PC-3 (cell line): ENCODE measurements at regions not wholly inside any gene's neighbourhood (a gene's known extent, or its start where the extent isn't known, plus 50 kb on each side); places are given as distances from the start of the nearest gene placed in this dataset.

ENCODE experiments used
- ATAC-seq: fragments of 200-7000 bp; cut with Tn5 transposase; 2 replicates; pipeline ENCODE4 v1.9.1; 2020; ENCODE audit warnings: mild to moderate bottlenecking, moderate library complexity
- BruUV-seq: library from RNA; stranded (reverse); fragments of 400-500 nt; replicated peaks from 2 replicates; lab custom pipeline; 2021; lab: Mats Ljungman, UMichigan
- CTCF ChIA-PET: fragments of 300-600 bp; sonication (Branson Sonifier 250); formaldehyde crosslinking; loops from one replicate; lab custom pipeline; 2022; ENCODE audit warnings: antibody characterized with exemption; lab: Charles Lee
- POLR2A ChIA-PET: fragments of 300-600 bp; sonication (Branson Sonifier 250); formaldehyde crosslinking; loops from one replicate; lab custom pipeline; 2022; ENCODE audit warnings: antibody characterized with exemption; ENCODE audit not compliant: unreplicated experiment; lab: Charles Lee
- DNase-seq: peaks from one replicate; pipeline ENCODE4 v3.0.0-alpha.2; 2015
- H2AFZ ChIP-seq: fragments of 300-600 bp; sonication (generic); 2 replicates; pipeline ENCODE4 v1.6.0; 2016; ENCODE audit warnings: antibody characterized with exemption, low read length
- H3F3A ChIP-seq: fragments of 300-600 bp; sonication (generic); one replicate; pipeline ENCODE4 v1.6.0; 2017; ENCODE audit warnings: antibody characterized with exemption, low read length, control low read depth, mild to moderate bottlenecking; ENCODE audit not compliant: unreplicated experiment
- H3K27ac ChIP-seq: fragments of 300-600 bp; sonication (generic); 2 replicates; pipeline ENCODE4 v1.5.1; 2016; ENCODE audit warnings: mild to moderate bottlenecking, low read length
- H3K27me3 ChIP-seq: fragments of 300-600 bp; sonication (generic); 2 replicates; pipeline ENCODE4 v1.6.1; 2016; ENCODE audit warnings: low read length, mixed read lengths
- H3K36me3 ChIP-seq: fragments of 300-600 bp; sonication (generic); 2 replicates; pipeline ENCODE4 v1.6.1; 2016; ENCODE audit warnings: low read depth, mixed run types, low read length, mixed read lengths
- H3K4me1 ChIP-seq: fragments of 300-600 bp; sonication (generic); 2 replicates; pipeline ENCODE4 v1.5.1; 2016; ENCODE audit warnings: low read length; ENCODE audit not compliant: insufficient read depth
- H3K4me2 ChIP-seq: fragments of 300-600 bp; sonication (generic); 2 replicates; pipeline ENCODE4 v1.6.0; 2016; ENCODE audit warnings: low read length
- H3K4me3 ChIP-seq: fragments of 300-600 bp; sonication (generic); 2 replicates; pipeline ENCODE4 v1.5.1; 2016; ENCODE audit warnings: mild to moderate bottlenecking, low read length, mixed read lengths
- H3K79me2 ChIP-seq: fragments of 300-600 bp; sonication (generic); 2 replicates; pipeline ENCODE4 v1.6.1; 2017; ENCODE audit warnings: low read length, mixed read lengths
- H3K9ac ChIP-seq: fragments of 300-600 bp; sonication (generic); 2 replicates; pipeline ENCODE4 v1.6.0; 2016; ENCODE audit warnings: mild to moderate bottlenecking, low read length
- H3K9me2 ChIP-seq: fragments of 300-600 bp; sonication (generic); replicated peaks from 2 replicates; pipeline ENCODE4 v1.6.1; 2016; ENCODE audit warnings: mixed run types, low read length, mixed read lengths
- H3K9me3 ChIP-seq: fragments of 300-600 bp; sonication (generic); 2 replicates; pipeline ENCODE4 v1.6.1; 2016; ENCODE audit warnings: low read length, mixed read lengths
- H4K20me1 ChIP-seq: fragments of 300-600 bp; sonication (generic); 2 replicates; pipeline ENCODE4 v1.6.1; 2016; ENCODE audit warnings: low read length, mixed read lengths
- CTCF ChIP-seq: fragments of 300-600 bp; sonication (generic); conservative IDR thresholded peaks from 2 replicates; pipeline ENCODE4 v1.5.1; 2017; ENCODE audit warnings: antibody characterized with exemption, low read depth, mild to moderate bottlenecking, low read length
- EZH2 ChIP-seq: fragments of 300-600 bp; sonication (generic); IDR thresholded peaks from one replicate; pipeline ENCODE4 v1.6.1; 2017; ENCODE audit warnings: antibody characterized with exemption, mild to moderate bottlenecking, low read length; ENCODE audit not compliant: unreplicated experiment
- EZH2phosphoT487 ChIP-seq: fragments of 300-600 bp; sonication (generic); IDR thresholded peaks from 2 replicates; pipeline ENCODE4 v1.6.1; 2018; ENCODE audit warnings: mild to moderate bottlenecking, antibody characterized with exemption, low read length, borderline replicate concordance
- intact Hi-C: fragments of 100-400 bp; cut with micrococcal nuclease; formaldehyde crosslinking; loops from 2 replicates; pipeline ENCODE4 v1.9.0; 2023

GRCh38 chr22:27340047-27340446 is 461.5 kb downstream of the MN1 start:
- Histone ChIP-seq H3K4me3 (no peak overlapping the region), H3K27ac (no peak overlapping the region), H3K4me1 (no peaks in the 10 kb centered on the region), H4K20me1 (no peaks in the 10 kb centered on the region), H3K9me2 (no peaks in the 10 kb centered on the region), H3K4me2 (no peak overlapping the region), H3K9ac (no peak overlapping the region), H3K9me3 (no peaks in the 10 kb centered on the region), H3K36me3 (no peaks in the 10 kb centered on the region), H3F3A (no peaks in the 10 kb centered on the region), H3K27me3 (peaks cover 6% of the 10 kb centered on the region; the same call in 1 of the 2 replicates), H3K79me2 (no peaks in the 10 kb centered on the region), H2AFZ (no peak overlapping the region)
- ATAC-seq = no peak
- ChIA-PET CTCF (no interaction called here), POLR2A (no interaction called here)
- TF ChIP-seq EZH2phosphoT487 (no peak), EZH2 (no peak), CTCF (no peak)
- no TSS peak for BruUV-seq
- intact Hi-C loops = no loop called here
- DNase-seq = no peak

GRCh38 chr22:27344546-27344945 is 457.0 kb downstream of the MN1 start:
- no peak overlapping the region for H3K9ac ChIP-seq
- H3K36me3 ChIP-seq = no peaks in the 10 kb centered on the region
- TF ChIP-seq CTCF (no peak), EZH2phosphoT487 (no peak), EZH2 (no peak)
- no peaks in the 10 kb centered on the region for H3K79me2 ChIP-seq
- no peaks in the 10 kb centered on the region for H3F3A ChIP-seq
- no peak for DNase-seq
- H2AFZ ChIP-seq = no peak overlapping the region
- no TSS peak for BruUV-seq
- H3K9me2 ChIP-seq = no peaks in the 10 kb centered on the region
- H3K27ac ChIP-seq = no peak overlapping the region
- intact Hi-C loops = no loop called here
- CTCF ChIA-PET = no interaction called here
- no peaks in the 10 kb centered on the region for H3K9me3 ChIP-seq
- no peak overlapping the region for H3K4me3 ChIP-seq
- H4K20me1 ChIP-seq = no peaks in the 10 kb centered on the region
- POLR2A ChIA-PET = no interaction called here
- H3K27me3 ChIP-seq = peaks cover 24% of the 10 kb centered on the region
- H3K4me2 ChIP-seq = no peak overlapping the region
- ATAC-seq = no peak
- H3K4me1 ChIP-seq = no peaks in the 10 kb centered on the region

- ATAC-seq (no peak), DNase-seq (no peak)
- TF ChIP-seq EZH2phosphoT487 = no peak
- no peak for TF ChIP-seq CTCF
- no peak for TF ChIP-seq EZH2
- Histone ChIP-seq H3K9ac (no peak overlapping the region), H3K9me3 (no peaks in the 10 kb centered on the region), H3K4me3 (no peak overlapping the region), H3K36me3 (no peaks in the 10 kb centered on the region), H3K27me3 (peaks cover 24% of the 10 kb centered on the region), H3K9me2 (no peaks in the 10 kb centered on the region), H3K4me2 (no peak overlapping the region), H4K20me1 (no peaks in the 10 kb centered on the region), H3F3A (no peaks in the 10 kb centered on the region), H3K27ac (no peak overlapping the region), H3K79me2 (no peaks in the 10 kb centered on the region), H3K4me1 (no peaks in the 10 kb centered on the region), H2AFZ (no peak overlapping the region)
- CTCF ChIA-PET = no interaction called here
- POLR2A ChIA-PET = no interaction called here
- BruUV-seq = no TSS peak
- intact Hi-C loops = no loop called here
Observed at GRCh38 chr22:27345691-27346090, 455.9 kb downstream of the MN1 start.
